Breast epithelium (tissue), 3 donors: ENCODE measurements at regions not wholly inside any gene's neighbourhood (a gene's known extent, or its start where the extent isn't known, plus 50 kb on each side); places are given as distances from the start of the nearest gene placed in this dataset.

Experiments used
- CTCF ChIP-seq, 3 donors: fragments of 450-650 bp; IDR thresholded peaks; one replicate each; pipeline ENCODE4 v1.5.1; 2016 to 2017; ENCODE audit warnings: antibody characterized with exemption in 3 of 3, mild to moderate bottlenecking in 3 of 3, moderate library complexity in 3 of 3
- POLR2A ChIP-seq: fragments of 450-650 bp; IDR thresholded peaks from one replicate; pipeline ENCODE4 v1.6.1; 2016; ENCODE audit warnings: antibody characterized with exemption, mild to moderate bottlenecking, moderate library complexity
- POLR2AphosphoS5 ChIP-seq, 3 donors: sonication (generic); formaldehyde crosslinking; IDR thresholded peaks; one replicate each; pipeline ENCODE4 v1.6.1; 2017; ENCODE audit warnings: antibody characterized with exemption in 3 of 3

GRCh38 chr18:71020342-71021029, 731.6 kb downstream of the SOCS6 start:
- TF ChIP-seq CTCF (IDR thresholded peaks at IDR 0.05) (no peak), POLR2AphosphoS5 (IDR thresholded peaks at IDR 0.05) (no peak), POLR2A (no peak)
